GM12878 (cell line): ENCODE measurements at regions not wholly inside any gene's neighbourhood (a gene's known extent, or its start where the extent isn't known, plus 50 kb on each side); places are given as distances from the start of the nearest gene placed in this dataset.

Experiments used
- ATAC-seq: fragments of 200-7000 bp; cut with Tn5 transposase; 3 replicates; pipeline ENCODE4 v1.9.1; 2020; ENCODE audit warnings: mild to moderate bottlenecking, moderate library complexity
- BruUV-seq: library from RNA; stranded (reverse); fragments of 400-500 nt; replicated peaks from 2 replicates; lab custom pipeline; 2021; lab: Mats Ljungman, UMichigan
- CTCF ChIA-PET: fragments of 300-600 bp; sonication (Branson Sonifier 250); formaldehyde crosslinking; extraction: SDS; loops from one replicate; lab custom pipeline; 2021; ENCODE audit warnings: inconsistent platforms; lab: Yijun Ruan, JAX
- POLR2A ChIA-PET: fragments of 350-600 bp; formaldehyde crosslinking; extraction: SDS; loops from one replicate; lab custom pipeline; 2021; ENCODE audit warnings: inconsistent platforms; lab: Charles Lee
- RAD21 ChIA-PET: fragments of 300-600 bp; sonication (Branson Sonifier 250); formaldehyde crosslinking; loops from one replicate; lab custom pipeline; 2023; ENCODE audit warnings: antibody characterized with exemption; ENCODE audit not compliant: unreplicated experiment; lab: Charles Lee
- SMC1A ChIA-PET: fragments of 300-600 bp; sonication (Branson Sonifier 250); formaldehyde crosslinking; loops from one replicate; lab custom pipeline; 2023; ENCODE audit not compliant: unreplicated experiment, uncharacterized antibody; lab: Charles Lee
- DNase-seq: peaks from one replicate; pipeline ENCODE4 v3.0.0-alpha.2; 2011; ENCODE audit warnings: low read depth, low spot score
- FAIRE-seq: peaks from 3 replicates; lab custom pipeline; 2011; peaks lifted over from hg19 to GRCh38; lab: Jason Lieb, UNC
- H2AFZ ChIP-seq: 2 replicates; pipeline ENCODE4 v1.6.0; 2011; ENCODE audit warnings: low read depth, low read length, control low read depth; ENCODE audit not compliant: control insufficient read depth
- H3K27ac ChIP-seq: 2 replicates; pipeline ENCODE4 v1.5.1; 2011; ENCODE audit warnings: control low read depth; ENCODE audit not compliant: control insufficient read depth, insufficient read depth
- H3K27me3 ChIP-seq, 2 experiments: replicated peaks in 1 of 2; 2 replicates each; pipeline versions ENCODE4 v1.6.0 to v1.6.1; 2011; ENCODE audit warnings: low read length in 1 of 2; ENCODE audit not compliant: control insufficient read depth in 2 of 2, insufficient read depth in 2 of 2
- H3K36me3 ChIP-seq, 2 experiments: 2 replicates each; pipeline ENCODE4 v1.5.1; 2011; ENCODE audit warnings: low read length in 1 of 2; ENCODE audit not compliant: control insufficient read depth in 2 of 2, insufficient read depth in 2 of 2
- H3K4me1 ChIP-seq: 2 replicates; pipeline ENCODE4 v1.6.1; 2011; ENCODE audit warnings: mild to moderate bottlenecking, low read length, moderate library complexity, mixed read lengths; ENCODE audit not compliant: control insufficient read depth, insufficient read depth
- H3K4me2 ChIP-seq: 2 replicates; pipeline ENCODE4 v1.6.0; 2011; ENCODE audit warnings: control low read depth; ENCODE audit not compliant: control insufficient read depth, insufficient read depth
- H3K4me3 ChIP-seq: fragments of 200-600 bp; sonication (generic); 2 replicates; pipeline ENCODE4 v1.5.1; 2016
- H3K79me2 ChIP-seq: 2 replicates; pipeline ENCODE4 v1.6.0; 2011; ENCODE audit warnings: low read length; ENCODE audit not compliant: control insufficient read depth, insufficient read depth
- H3K9ac ChIP-seq: 2 replicates; pipeline ENCODE4 v1.8.0; 2011; ENCODE audit warnings: low read length, control low read depth, mixed read lengths; ENCODE audit not compliant: control insufficient read depth, insufficient read depth
- H3K9me3 ChIP-seq: replicated peaks from 3 replicates; pipeline ENCODE4 v1.5.1; 2011; ENCODE audit warnings: mild to moderate bottlenecking, low read length; ENCODE audit not compliant: control insufficient read depth, insufficient read depth
- H4K20me1 ChIP-seq: 2 replicates; pipeline ENCODE4 v1.6.0; 2011; ENCODE audit not compliant: control insufficient read depth, insufficient read depth
- MYB ChIP-seq: fragments of 150-350 bp; IDR thresholded peaks from 2 replicates; pipeline ENCODE4 v1.6.1; 2014; ENCODE audit warnings: mild to moderate bottlenecking, low read depth, low read length, borderline replicate concordance
- WGBS: methylation state at CpG from one replicate; pipeline ENCODE4 v1.1.6; 2016; ENCODE audit warnings: low lambda C conversion rate; ENCODE audit not compliant: insufficient replicate concordance, insufficient coverage; ENCODE audit errors: missing lambda C conversion rate; 5-methylcytosine and 5-hydroxymethylcytosine counted together
- in situ Hi-C: fragments of 300-500 bp; cut with MboI; formaldehyde crosslinking; loops from 9 replicates; pipeline ENCODE4 v1.14.3; 2018; ENCODE audit warnings: mixed read lengths
- intact Hi-C: fragments of 100-400 bp; cut with micrococcal nuclease; formaldehyde crosslinking; loops from one replicate; pipeline ENCODE4 v1.14.2; 2022; ENCODE audit not compliant: unreplicated experiment
- TF ChIP-seq, protein P1 (sequence below): fragments of 450-650 bp; conservative IDR thresholded peaks from 2 replicates; pipeline ENCODE4 v1.6.1; 2017; ENCODE audit warnings: mild to moderate bottlenecking, moderate library complexity

DNA sequence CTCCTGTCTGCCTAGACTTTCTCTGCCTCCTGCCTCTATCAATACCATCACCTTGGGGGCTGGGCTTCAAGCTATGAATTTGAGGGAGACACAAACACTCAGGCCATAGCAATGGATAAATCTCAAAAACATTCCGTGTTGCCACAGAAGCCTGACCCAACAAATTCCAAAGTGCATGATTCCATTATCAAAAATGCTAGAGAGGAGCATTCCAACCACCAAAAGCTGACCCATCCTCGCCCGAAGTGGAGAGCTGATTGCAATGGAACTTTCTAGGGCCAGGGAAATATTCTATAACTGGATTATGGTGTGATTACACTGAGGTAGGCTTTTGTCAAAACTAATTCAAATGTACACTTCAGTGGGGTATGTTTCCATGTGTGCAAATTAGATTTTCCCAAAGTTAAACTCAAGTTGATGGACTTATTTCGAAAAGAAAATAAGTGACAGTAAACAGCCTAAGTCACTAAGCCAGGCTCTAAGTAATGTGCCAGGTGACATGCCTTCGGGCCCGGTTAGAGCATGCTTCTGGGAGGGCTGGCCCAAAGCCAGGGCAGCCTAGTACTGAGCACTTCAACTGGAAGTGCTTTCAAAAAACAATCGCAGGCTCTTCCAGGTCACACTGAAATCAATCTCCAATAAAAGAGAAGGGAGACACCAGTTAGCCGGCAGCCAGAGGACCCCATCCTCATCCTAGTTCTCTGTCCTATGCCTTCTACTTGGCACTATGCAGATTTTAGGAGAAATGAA lies 142.3 kb downstream of the TBXT start (continued):
- TF ChIP-seq, protein P1, sequence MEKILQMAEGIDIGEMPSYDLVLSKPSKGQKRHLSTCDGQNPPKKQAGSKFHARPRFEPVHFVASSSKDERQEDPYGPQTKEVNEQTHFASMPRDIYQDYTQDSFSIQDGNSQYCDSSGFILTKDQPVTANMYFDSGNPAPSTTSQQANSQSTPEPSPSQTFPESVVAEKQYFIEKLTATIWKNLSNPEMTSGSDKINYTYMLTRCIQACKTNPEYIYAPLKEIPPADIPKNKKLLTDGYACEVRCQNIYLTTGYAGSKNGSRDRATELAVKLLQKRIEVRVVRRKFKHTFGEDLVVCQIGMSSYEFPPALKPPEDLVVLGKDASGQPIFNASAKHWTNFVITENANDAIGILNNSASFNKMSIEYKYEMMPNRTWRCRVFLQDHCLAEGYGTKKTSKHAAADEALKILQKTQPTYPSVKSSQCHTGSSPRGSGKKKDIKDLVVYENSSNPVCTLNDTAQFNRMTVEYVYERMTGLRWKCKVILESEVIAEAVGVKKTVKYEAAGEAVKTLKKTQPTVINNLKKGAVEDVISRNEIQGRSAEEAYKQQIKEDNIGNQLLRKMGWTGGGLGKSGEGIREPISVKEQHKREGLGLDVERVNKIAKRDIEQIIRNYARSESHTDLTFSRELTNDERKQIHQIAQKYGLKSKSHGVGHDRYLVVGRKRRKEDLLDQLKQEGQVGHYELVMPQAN: no peak

DNA sequence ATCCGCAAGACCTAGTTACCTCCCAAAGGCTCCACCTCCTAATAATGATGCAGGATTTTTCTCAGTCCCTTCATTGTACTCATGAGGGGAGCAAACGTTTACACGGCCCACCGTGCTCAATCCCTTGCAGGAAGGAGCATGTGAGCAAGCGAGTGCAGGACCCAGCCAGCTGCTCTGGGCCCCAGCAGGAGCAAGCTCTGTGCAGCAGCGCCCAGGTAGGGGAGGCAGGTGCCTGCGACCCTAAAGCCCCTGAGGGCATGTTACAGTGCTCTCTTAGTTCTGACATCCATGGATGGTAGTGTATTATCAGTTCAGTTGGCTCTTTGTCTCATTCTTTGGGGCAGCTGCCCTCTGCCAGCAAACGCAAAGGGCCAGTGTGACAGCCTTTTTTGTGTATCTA lies 143.4 kb downstream of the TBXT start:
- Histone ChIP-seq H3K9ac (no peak overlapping the region), H3K36me3 (no peaks in the 10 kb centered on the region), H3K27ac (no peak overlapping the region), H3K79me2 (no peaks in the 10 kb centered on the region), H3K4me3 (no peak overlapping the region), H3K27me3 (no peaks in the 10 kb centered on the region), H3K4me1 (no peaks in the 10 kb centered on the region), H4K20me1 (no peaks in the 10 kb centered on the region), H3K9me3 (no peaks in the 10 kb centered on the region), H3K4me2 (no peak overlapping the region)
- in situ Hi-C loops: no loop called here
- intact Hi-C loops: no loop called here
- ATAC-seq (no peak), FAIRE-seq (no peak)
- POLR2A ChIA-PET: no interaction called here
- SMC1A ChIA-PET: interaction anchor here (1.1 kb wide), 1 partner anchor 13 kb away, joined by 3 read pairs; no protein-coding TSS in a partner anchor
- 38% methylated on average over 8 of the region's 8 CpGs for WGBS
- RAD21 ChIA-PET: interaction anchor here (1.1 kb wide), 1 partner anchor 38 kb away, joined by 3 read pairs; no protein-coding TSS in a partner anchor
- TF ChIP-seq MYB: no peak
- TF ChIP-seq, all 136 proteins: peak for 0
- CTCF ChIA-PET: interaction anchor here (1.4 kb wide), 1 partner anchor 16 kb away, joined by 4 read pairs; no protein-coding TSS in a partner anchor
- no TSS peak for BruUV-seq
- no peak overlapping the region for H2AFZ ChIP-seq
- no peak for DNase-seq
